GM12872 (cell line): ENCODE measurements at regions not wholly inside any gene's neighbourhood (a gene's known extent, or its start where the extent isn't known, plus 50 kb on each side); places are given as distances from the start of the nearest gene placed in this dataset.

ENCODE experiments used
- CTCF ChIP-seq: IDR thresholded peaks from 3 replicates; pipeline ENCODE4 v1.5.1; 2011; ENCODE audit warnings: low read depth, mild to moderate bottlenecking, low read length, moderate library complexity; ENCODE audit not compliant: insufficient read depth

- peak; percentile 64 for TF ChIP-seq CTCF
These were observed 411.0 kb upstream of the OR4E1 start for GRCh38 chr14:22084393-22085281.

GRCh38 chr14:22081337-22081736 lies 407.7 kb upstream of the OR4E1 start:
- TF ChIP-seq CTCF: no peak

GRCh38 chr14:22079766-22080165 lies 406.1 kb upstream of the OR4E1 start:
- TF ChIP-seq CTCF: no peak

- no peak for TF ChIP-seq CTCF
These were observed 400.2 kb upstream of the OR4E1 start for GRCh38 chr14:22073801-22074200.

GRCh38 chr14:22071006-22071405 lies 397.4 kb upstream of the OR4E1 start:
- no peak for TF ChIP-seq CTCF

GRCh38 chr14:22070119-22070982 lies 396.7 kb upstream of the OR4E1 start:
- no peak for TF ChIP-seq CTCF

GRCh38 chr14:22065347-22065746 lies 391.7 kb upstream of the OR4E1 start:
- no peak for TF ChIP-seq CTCF
